A673 (cell line): ENCODE measurements at regions not wholly inside any gene's neighbourhood (a gene's known extent, or its start where the extent isn't known, plus 50 kb on each side); places are given as distances from the start of the nearest gene placed in this dataset.
A peak's percentile ranks its signal among the peaks of the same experiment; 100 is the strongest.

Experiments
- BruUV-seq: library from RNA; stranded (reverse); fragments of 400-500 nt; replicated peaks from 2 replicates; lab custom pipeline; 2021; lab: Mats Ljungman, UMichigan
- CTCF ChIA-PET: fragments of 300-600 bp; sonication (Branson Sonifier 250); formaldehyde crosslinking; loops from one replicate; lab custom pipeline; 2022; ENCODE audit warnings: antibody characterized with exemption; lab: Charles Lee
- POLR2A ChIA-PET: fragments of 300-600 bp; sonication (Branson Sonifier 250); formaldehyde crosslinking; loops from one replicate; lab custom pipeline; 2022; ENCODE audit warnings: antibody characterized with exemption; ENCODE audit not compliant: low non-redundant PET; lab: Charles Lee
- DNase-seq: peaks from one replicate; pipeline ENCODE4 v3.0.0-alpha.2; 2015; ENCODE audit warnings: low spot score
- H3K27ac ChIP-seq: fragments of 200-600 bp; sonication (generic); 2 replicates; pipeline ENCODE4 v1.5.1; 2016; ENCODE audit warnings: mixed run types, low read depth, mild to moderate bottlenecking, mixed read lengths, antibody characterized with exemption, low read length; ENCODE audit not compliant: poor library complexity, severe bottlenecking
- H3K27me3 ChIP-seq: fragments of 200-600 bp; sonication (generic); replicated peaks from 2 replicates; pipeline ENCODE4 v1.6.1; 2017; ENCODE audit warnings: mixed run types, low read depth, mild to moderate bottlenecking, mixed read lengths, antibody characterized with exemption, low read length; ENCODE audit not compliant: insufficient read depth, poor library complexity
- H3K36me3 ChIP-seq: fragments of 200-600 bp; sonication (generic); 2 replicates; pipeline ENCODE4 v1.6.1; 2016; ENCODE audit warnings: mixed run types, mild to moderate bottlenecking, mixed read lengths, antibody characterized with exemption, low read length; ENCODE audit not compliant: insufficient read depth, poor library complexity, severe bottlenecking
- H3K4me1 ChIP-seq: fragments of 200-600 bp; sonication (generic); 2 replicates; pipeline ENCODE4 v1.6.1; 2017; ENCODE audit warnings: mixed run types, mild to moderate bottlenecking, mixed read lengths, antibody characterized with exemption, low read length; ENCODE audit not compliant: insufficient read depth, poor library complexity, severe bottlenecking
- H3K4me3 ChIP-seq: fragments of 200-600 bp; sonication (generic); 2 replicates; pipeline ENCODE4 v1.5.1; 2016; ENCODE audit warnings: low read depth, mixed run types, mild to moderate bottlenecking, mixed read lengths, low read length; ENCODE audit not compliant: poor library complexity, severe bottlenecking
- H3K9me3 ChIP-seq: fragments of 200-600 bp; sonication (generic); 2 replicates; pipeline ENCODE4 v1.6.1; 2016; ENCODE audit warnings: mixed run types, low read depth, mild to moderate bottlenecking, mixed read lengths, antibody characterized with exemption, low read length; ENCODE audit not compliant: poor library complexity, severe bottlenecking
- EZH2 ChIP-seq: fragments of 200-600 bp; sonication (generic); IDR thresholded peaks from 2 replicates; pipeline ENCODE4 v1.6.1; 2017; ENCODE audit warnings: borderline replicate concordance, low read depth, mild to moderate bottlenecking, mixed read lengths, antibody characterized with exemption, low read length; ENCODE audit not compliant: poor library complexity, severe bottlenecking
- intact Hi-C: fragments of 100-400 bp; cut with micrococcal nuclease; formaldehyde crosslinking; loops from one replicate; pipeline ENCODE4 v1.10.0; 2022; ENCODE audit not compliant: unreplicated experiment
- TF ChIP-seq, protein P1 (sequence below): fragments of 300-800, 200-600 bp; sonication (generic); conservative IDR thresholded peaks from 2 replicates; pipeline ENCODE4 v1.5.1; 2017; ENCODE audit warnings: low read depth, mild to moderate bottlenecking, antibody characterized with exemption, low read length, moderate library complexity, mixed read lengths

DNA sequence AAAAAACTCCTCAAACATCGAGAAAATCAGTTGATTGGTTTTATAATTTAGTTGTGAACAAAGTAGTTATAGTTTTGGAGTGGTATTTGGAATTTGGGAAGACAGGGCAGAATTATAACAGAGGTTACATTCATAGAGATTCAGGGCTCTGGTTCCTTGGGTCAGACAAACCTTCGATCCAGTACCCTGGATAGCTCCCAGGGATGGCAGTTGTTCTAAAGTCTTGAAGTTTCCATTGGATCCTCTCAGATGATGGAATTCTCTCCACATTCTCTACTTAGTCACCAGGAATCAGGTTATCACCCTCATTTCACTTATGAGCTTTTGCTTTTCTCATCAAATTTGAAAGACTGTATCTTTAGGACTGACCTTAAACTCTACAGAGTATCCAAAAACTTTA lies 285.1 kb downstream of the CENPW start:
- no peaks in the 10 kb centered on the region for H3K9me3 ChIP-seq
- no peaks in the 10 kb centered on the region for H3K36me3 ChIP-seq
- intact Hi-C loops, result no loop called here
- DNase-seq, result peak; percentile 45
- TF ChIP-seq, protein P1, sequence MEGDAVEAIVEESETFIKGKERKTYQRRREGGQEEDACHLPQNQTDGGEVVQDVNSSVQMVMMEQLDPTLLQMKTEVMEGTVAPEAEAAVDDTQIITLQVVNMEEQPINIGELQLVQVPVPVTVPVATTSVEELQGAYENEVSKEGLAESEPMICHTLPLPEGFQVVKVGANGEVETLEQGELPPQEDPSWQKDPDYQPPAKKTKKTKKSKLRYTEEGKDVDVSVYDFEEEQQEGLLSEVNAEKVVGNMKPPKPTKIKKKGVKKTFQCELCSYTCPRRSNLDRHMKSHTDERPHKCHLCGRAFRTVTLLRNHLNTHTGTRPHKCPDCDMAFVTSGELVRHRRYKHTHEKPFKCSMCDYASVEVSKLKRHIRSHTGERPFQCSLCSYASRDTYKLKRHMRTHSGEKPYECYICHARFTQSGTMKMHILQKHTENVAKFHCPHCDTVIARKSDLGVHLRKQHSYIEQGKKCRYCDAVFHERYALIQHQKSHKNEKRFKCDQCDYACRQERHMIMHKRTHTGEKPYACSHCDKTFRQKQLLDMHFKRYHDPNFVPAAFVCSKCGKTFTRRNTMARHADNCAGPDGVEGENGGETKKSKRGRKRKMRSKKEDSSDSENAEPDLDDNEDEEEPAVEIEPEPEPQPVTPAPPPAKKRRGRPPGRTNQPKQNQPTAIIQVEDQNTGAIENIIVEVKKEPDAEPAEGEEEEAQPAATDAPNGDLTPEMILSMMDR, result no peak
- no peak for TF ChIP-seq EZH2
- BruUV-seq, result no TSS peak
- no peak overlapping the region for H3K27ac ChIP-seq
- CTCF ChIA-PET, result no interaction called here
- POLR2A ChIA-PET, result no interaction called here
- H3K27me3 ChIP-seq, result no peaks in the 10 kb centered on the region
- H3K4me3 ChIP-seq, result no peak overlapping the region
- H3K4me1 ChIP-seq, result peaks cover 8% of the 10 kb centered on the region

DNA sequence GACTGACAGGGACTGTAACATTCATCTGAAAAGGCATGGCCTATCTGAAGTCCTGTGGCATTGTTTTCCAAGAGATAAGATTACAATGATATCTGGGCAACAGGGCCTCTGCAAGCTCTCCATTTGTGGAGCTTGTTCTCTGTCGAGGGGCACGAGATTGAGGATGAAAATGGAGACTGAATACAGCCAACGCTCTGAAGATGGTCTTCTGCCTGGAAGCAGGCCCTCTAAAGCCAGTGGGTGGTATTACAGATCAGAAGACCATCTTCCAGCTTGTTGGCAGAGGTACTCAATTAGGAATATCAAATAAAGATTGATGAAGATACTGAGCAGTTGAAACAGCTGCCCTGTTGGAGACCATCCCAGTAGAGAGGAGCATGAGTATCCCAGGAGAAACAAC lies 288.2 kb downstream of the CENPW start:
- POLR2A ChIA-PET, result no interaction called here
- peaks cover 37% of the 10 kb centered on the region for H3K4me1 ChIP-seq
- no peaks in the 10 kb centered on the region for H3K27me3 ChIP-seq
- H3K36me3 ChIP-seq, result no peaks in the 10 kb centered on the region
- intact Hi-C loops, result no loop called here
- no peak overlapping the region for H3K27ac ChIP-seq
- TF ChIP-seq EZH2, result no peak
- TF ChIP-seq, protein P1, result no peak
- no peak overlapping the region for H3K4me3 ChIP-seq
- H3K9me3 ChIP-seq, result no peaks in the 10 kb centered on the region
- no TSS peak for BruUV-seq
- CTCF ChIA-PET, result no interaction called here
- no peak for DNase-seq

DNA sequence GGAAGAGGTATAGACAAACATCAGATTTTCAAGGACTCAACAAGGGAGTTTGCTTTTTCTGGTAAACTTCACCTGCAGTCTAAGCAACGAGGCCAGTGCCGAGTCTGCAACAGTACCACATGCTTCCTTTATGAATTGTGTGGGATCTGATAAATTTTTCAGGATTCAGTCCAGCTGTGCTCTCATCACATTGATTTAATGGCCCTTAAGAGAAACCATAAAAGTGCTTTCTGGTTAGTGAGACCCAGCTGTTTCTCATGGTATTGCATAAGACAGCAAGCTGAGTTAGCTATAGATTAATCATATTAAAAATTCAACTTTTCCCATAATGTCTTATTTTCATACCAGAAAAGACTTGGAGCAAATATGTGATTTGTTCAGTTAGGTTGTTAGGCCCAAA lies 291.4 kb downstream of the CENPW start:
- ChIA-PET POLR2A (no interaction called here), CTCF (no interaction called here)
- Histone ChIP-seq H3K9me3 (no peaks in the 10 kb centered on the region), H3K36me3 (no peaks in the 10 kb centered on the region), H3K27ac (peak overlapping the region; percentile 68), H3K4me3 (no peak overlapping the region), H3K4me1 (peaks cover 37% of the 10 kb centered on the region), H3K27me3 (no peaks in the 10 kb centered on the region)
- peak; percentile 73 for DNase-seq
- intact Hi-C loops, result no loop called here
- BruUV-seq, result no TSS peak
- TF ChIP-seq, protein P1, result no peak
- TF ChIP-seq EZH2, result no peak
